GM23248 (cell line): ENCODE measurements at regions not wholly inside any gene's neighbourhood (a gene's known extent, or its start where the extent isn't known, plus 50 kb on each side); places are given as distances from the start of the nearest gene placed in this dataset.

Experiments
- DNase-seq: peaks from one replicate; pipeline ENCODE4 v3.0.0-alpha.2; 2015
- H2AFZ ChIP-seq: fragments of 200-600 bp; sonication (generic); 2 replicates; pipeline ENCODE4 v1.6.1; 2016; ENCODE audit warnings: antibody characterized with exemption
- H3F3A ChIP-seq: fragments of 200-600 bp; sonication (generic); 2 replicates; pipeline ENCODE4 v1.6.1; 2016; ENCODE audit warnings: mild to moderate bottlenecking, antibody characterized with exemption, mixed run types; ENCODE audit not compliant: insufficient read depth
- H3K27ac ChIP-seq: fragments of 200-600 bp; sonication (generic); 2 replicates; pipeline ENCODE4 v1.5.1; 2016; ENCODE audit warnings: mild to moderate bottlenecking
- H3K27me3 ChIP-seq: fragments of 200-600 bp; sonication (generic); replicated peaks from 2 replicates; pipeline ENCODE4 v1.6.1; 2016; ENCODE audit warnings: mild to moderate bottlenecking; ENCODE audit not compliant: insufficient read depth
- H3K36me3 ChIP-seq: fragments of 200-600 bp; sonication (generic); 2 replicates; pipeline ENCODE4 v1.6.1; 2016; ENCODE audit warnings: low read depth, mild to moderate bottlenecking
- H3K4me1 ChIP-seq: fragments of 200-600 bp; sonication (generic); 2 replicates; pipeline ENCODE4 v1.6.1; 2016; ENCODE audit warnings: mild to moderate bottlenecking; ENCODE audit not compliant: insufficient read depth
- H3K4me2 ChIP-seq: fragments of 200-600 bp; sonication (generic); one replicate; pipeline ENCODE4 v1.6.1; 2016; ENCODE audit warnings: mild to moderate bottlenecking; ENCODE audit not compliant: unreplicated experiment
- H3K4me3 ChIP-seq: fragments of 200-600 bp; sonication (generic); 2 replicates; pipeline ENCODE4 v1.5.1; 2016; ENCODE audit warnings: mild to moderate bottlenecking
- H3K79me2 ChIP-seq: fragments of 200-600 bp; sonication (generic); 2 replicates; pipeline ENCODE4 v1.6.1; 2016; ENCODE audit warnings: mild to moderate bottlenecking; ENCODE audit not compliant: insufficient read depth
- H3K9ac ChIP-seq: fragments of 200-600 bp; sonication (generic); 2 replicates; pipeline ENCODE4 v1.6.1; 2016; ENCODE audit warnings: mild to moderate bottlenecking
- H3K9me2 ChIP-seq: fragments of 200-600 bp; sonication (generic); 2 replicates; pipeline ENCODE4 v1.6.1; 2016; ENCODE audit warnings: mixed run types, mild to moderate bottlenecking, moderate library complexity; ENCODE audit not compliant: insufficient read depth
- H3K9me3 ChIP-seq: fragments of 200-600 bp; sonication (generic); one replicate; pipeline ENCODE4 v1.6.1; 2017; ENCODE audit warnings: low read depth
- H4K20me1 ChIP-seq: fragments of 200-600 bp; sonication (generic); 2 replicates; pipeline ENCODE4 v1.6.0; 2016; ENCODE audit not compliant: insufficient read depth
- EZH2 ChIP-seq: fragments of 200-600 bp; sonication (generic); IDR thresholded peaks from 2 replicates; pipeline ENCODE4 v1.6.1; 2018; ENCODE audit warnings: antibody characterized with exemption, mild to moderate bottlenecking; ENCODE audit not compliant: insufficient read depth, poor library complexity, severe bottlenecking
- EZH2phosphoT487 ChIP-seq: fragments of 200-600 bp; sonication (generic); IDR thresholded peaks from 2 replicates; pipeline ENCODE4 v1.6.1; 2018; ENCODE audit warnings: antibody characterized with exemption, moderate library complexity, mild to moderate bottlenecking, low read depth; ENCODE audit not compliant: insufficient read depth
- WGBS, 2 experiments: methylation state at CpG; one replicate each; pipeline ENCODE4 v1.1.6; 2015 to 2017; ENCODE audit warnings: low lambda C conversion rate in 2 of 2, low coverage in 1 of 2; ENCODE audit errors: missing lambda C conversion rate in 2 of 2; 5-methylcytosine and 5-hydroxymethylcytosine counted together
- in situ Hi-C: fragments of 300-500 bp; cut with MboI; formaldehyde crosslinking; loops from 2 replicates; pipeline ENCODE4 v1.15.0; 2020

DNA sequence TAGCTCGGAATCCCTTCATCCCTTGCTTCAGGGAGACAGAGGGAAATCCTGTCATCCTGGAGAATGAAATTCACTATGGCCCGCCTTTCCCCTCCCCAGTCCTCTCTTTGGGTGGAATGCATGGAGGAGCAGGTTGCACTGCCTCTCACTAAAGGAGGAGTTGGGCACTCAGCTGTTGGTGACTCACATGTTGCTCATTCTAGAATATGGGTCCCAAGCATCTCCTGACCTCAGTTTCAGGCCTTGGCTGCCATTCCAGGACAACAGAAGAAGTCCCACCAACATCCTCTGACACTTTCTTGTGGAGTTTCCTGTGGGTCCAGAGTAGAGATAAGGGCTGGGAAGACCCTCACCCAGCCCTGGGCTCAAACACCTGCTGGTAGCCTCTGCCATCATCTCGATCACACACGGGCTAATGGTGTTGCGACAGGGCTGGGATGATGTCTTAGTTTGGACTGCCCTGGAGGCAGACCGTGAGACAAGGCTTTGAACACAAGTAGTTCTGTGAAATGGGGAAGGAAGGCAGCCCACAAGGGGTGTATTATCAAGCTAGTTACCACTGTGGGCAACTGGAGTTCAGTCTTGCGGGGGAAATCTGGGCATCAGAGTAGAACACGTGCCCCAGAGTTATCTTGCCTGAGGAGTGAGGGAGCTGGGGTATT, 52.4 kb upstream of the RNF24 start:
- Histone ChIP-seq H3K9me3 (no peaks in the 10 kb centered on the region), H3K27me3 (no peaks in the 10 kb centered on the region), H3K9ac (no peak overlapping the region), H4K20me1 (no peaks in the 10 kb centered on the region), H2AFZ (no peak overlapping the region), H3K79me2 (no peaks in the 10 kb centered on the region), H3F3A (peaks cover 56% of the 10 kb centered on the region), H3K27ac (peak overlapping the region; percentile 54), H3K9me2 (no peaks in the 10 kb centered on the region), H3K4me3 (no peak overlapping the region), H3K4me1 (peaks cover 67% of the 10 kb centered on the region), H3K4me2 (no peak overlapping the region), H3K36me3 (no peaks in the 10 kb centered on the region)
- 62 to 66% methylated on average over 8 of the region's 8 CpGs for WGBS, 2 experiments
- peak; percentile 91 for DNase-seq
- TF ChIP-seq EZH2phosphoT487 (no peak), EZH2 (no peak)
- in situ Hi-C loops, result no loop called here

DNA sequence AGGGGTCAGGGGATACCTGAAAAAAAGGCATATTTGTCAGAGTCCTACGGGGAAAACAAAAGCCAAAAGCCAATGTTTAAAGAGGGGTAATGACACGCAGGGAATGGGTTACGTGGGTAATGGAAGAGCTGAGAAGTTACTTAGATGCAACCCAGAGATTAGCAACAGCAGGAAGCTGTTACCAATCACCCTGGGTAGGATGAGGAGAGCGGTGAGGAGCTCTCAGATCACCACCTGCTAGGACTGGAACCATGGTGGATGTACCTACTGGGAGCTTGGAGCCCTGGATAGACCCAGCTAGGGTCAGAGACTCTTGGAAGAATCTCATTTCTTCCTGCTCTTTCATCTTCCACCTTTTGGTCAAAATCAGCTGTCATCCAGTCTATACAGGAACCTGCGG, 51.2 kb upstream of the RNF24 start:
- Histone ChIP-seq H4K20me1 (no peaks in the 10 kb centered on the region), H3K79me2 (no peaks in the 10 kb centered on the region), H3K9ac (no peak overlapping the region), H3K36me3 (no peaks in the 10 kb centered on the region), H3K4me1 (peaks cover 67% of the 10 kb centered on the region), H2AFZ (no peak overlapping the region), H3K27me3 (no peaks in the 10 kb centered on the region), H3K4me3 (no peak overlapping the region), H3K9me2 (no peaks in the 10 kb centered on the region), H3K4me2 (no peak overlapping the region), H3K9me3 (no peaks in the 10 kb centered on the region), H3K27ac (no peak overlapping the region), H3F3A (peaks cover 58% of the 10 kb centered on the region)
- in situ Hi-C loops, result no loop called here
- DNase-seq, result no peak
- TF ChIP-seq EZH2phosphoT487 (no peak), EZH2 (no peak)
- WGBS, 2 experiments, result 86 to 94% methylated on average over 5 of the region's 5 CpGs

DNA sequence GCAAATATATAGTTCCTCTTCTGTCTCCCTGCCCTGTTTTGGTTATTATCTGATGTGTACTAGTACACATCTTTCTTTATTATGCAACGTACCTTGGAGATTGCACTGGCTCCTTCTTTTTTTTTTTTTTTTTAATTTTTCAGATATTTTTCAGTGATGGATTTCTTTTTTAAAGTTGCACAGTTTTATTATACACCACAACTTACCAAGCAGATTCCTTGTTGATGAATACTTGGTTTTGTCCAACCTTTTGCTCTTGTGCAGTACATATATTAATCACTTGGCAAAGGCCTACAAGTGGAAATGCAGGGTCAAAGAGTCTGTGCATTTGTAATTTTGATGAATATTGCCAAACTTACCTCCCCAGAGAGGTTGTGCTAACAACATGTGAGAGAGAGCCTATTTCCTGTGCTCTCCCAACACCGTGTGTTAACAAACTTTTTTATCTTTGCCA, 50.1 kb upstream of the RNF24 start:
- Histone ChIP-seq H3K27ac (peak overlapping the region; percentile 94), H3K4me2 (peak overlapping the region; percentile 80), H3K27me3 (no peaks in the 10 kb centered on the region), H4K20me1 (no peaks in the 10 kb centered on the region), H3F3A (peaks cover 54% of the 10 kb centered on the region), H2AFZ (no peak overlapping the region), H3K4me1 (peaks cover 67% of the 10 kb centered on the region), H3K4me3 (peak overlapping the region; percentile 53), H3K9me2 (no peaks in the 10 kb centered on the region), H3K79me2 (no peaks in the 10 kb centered on the region), H3K9me3 (no peaks in the 10 kb centered on the region), H3K36me3 (no peaks in the 10 kb centered on the region), H3K9ac (peak overlapping the region; percentile 76)
- in situ Hi-C loops, result no loop called here
- TF ChIP-seq EZH2 (no peak), EZH2phosphoT487 (no peak)
- DNase-seq, result peak; percentile 88
- WGBS, 2 experiments, result 0 to 1% methylated on average over 2 of the region's 2 CpGs
